ENCODE measurements at regions not wholly inside any gene's neighbourhood (a gene's known extent, or its start where the extent isn't known, plus 50 kb on each side); places are given as distances from the start of the nearest gene placed in this dataset.

- TF ChIP-seq ZNF138 (CRISPR knock-in tag; conservative IDR thresholded peaks at IDR 0.05), result no peak
- TF ChIP-seq CTCF (IDR thresholded peaks at IDR 0.05), result no peak
- TF ChIP-seq IRF2 (CRISPR knock-in tag; IDR thresholded peaks at IDR 0.05; ENCODE audit: borderline replicate concordance, low read depth), result no peak
- no peak for TF ChIP-seq FOXP4 (CRISPR knock-in tag; IDR thresholded peaks at IDR 0.05)
- no peak for TF ChIP-seq ZNF263 (CRISPR knock-in tag; IDR thresholded peaks at IDR 0.05; ENCODE audit: low read depth)
- no peak for TF ChIP-seq RORB (CRISPR knock-in tag; IDR thresholded peaks at IDR 0.05)
- TF ChIP-seq TP53 (CRISPR knock-in tag; IDR thresholded peaks at IDR 0.05), result no peak
- no peak for TF ChIP-seq ATF2 (CRISPR knock-in tag; IDR thresholded peaks at IDR 0.05; ENCODE audit: borderline replicate concordance, low read depth)
- TF ChIP-seq E2F1 (CRISPR knock-in tag; IDR thresholded peaks at IDR 0.05), result no peak
- TF ChIP-seq USF1 (CRISPR knock-in tag; IDR thresholded peaks at IDR 0.05), result no peak
- no peak for TF ChIP-seq ERG (CRISPR knock-in tag; IDR thresholded peaks at IDR 0.05)
- TF ChIP-seq ZNF416 (CRISPR knock-in tag; IDR thresholded peaks at IDR 0.05), result no peak
- TF ChIP-seq SMAD4 (CRISPR knock-in tag; IDR thresholded peaks at IDR 0.05), result no peak
These were observed 652.9 kb upstream of the USP24 start for GRCh38 chr1:55868026-55868425.
